ENCODE measurements at regions not wholly inside any gene's neighbourhood (a gene's known extent, or its start where the extent isn't known, plus 50 kb on each side); places are given as distances from the start of the nearest gene placed in this dataset.

- peak; percentile 86 for TF ChIP-seq SPI1 (IDR thresholded peaks at IDR 0.05; ENCODE audit: low read depth, low read length)
- TF ChIP-seq POLR2A (IDR thresholded peaks at IDR 0.05; ENCODE audit: low read depth, low read length), result no peak
Measured at GRCh38 chr5:89300426-89300970, 417.5 kb upstream of the MEF2C start.
